OCI-LY1 (cell line): ENCODE measurements at regions not wholly inside any gene's neighbourhood (a gene's known extent, or its start where the extent isn't known, plus 50 kb on each side); places are given as distances from the start of the nearest gene placed in this dataset.

Source experiments
- EZH2 ChIP-seq: fragments of 200-600 bp; sonication (generic), shearing (Covaris generic); IDR thresholded peaks from 2 replicates; pipeline ENCODE4 v1.8.0; 2017; ENCODE audit warnings: borderline replicate concordance, mixed run types, mild to moderate bottlenecking, antibody characterized with exemption, low read length, moderate library complexity, mixed read lengths
- TF ChIP-seq, protein P1 (sequence below): fragments of 200-600 bp; sonication (generic), shearing (Covaris generic); IDR thresholded peaks from 2 replicates; pipeline ENCODE4 v1.5.1; 2017; ENCODE audit warnings: mild to moderate bottlenecking, antibody characterized with exemption, low read length, moderate library complexity, mixed read lengths

DNA sequence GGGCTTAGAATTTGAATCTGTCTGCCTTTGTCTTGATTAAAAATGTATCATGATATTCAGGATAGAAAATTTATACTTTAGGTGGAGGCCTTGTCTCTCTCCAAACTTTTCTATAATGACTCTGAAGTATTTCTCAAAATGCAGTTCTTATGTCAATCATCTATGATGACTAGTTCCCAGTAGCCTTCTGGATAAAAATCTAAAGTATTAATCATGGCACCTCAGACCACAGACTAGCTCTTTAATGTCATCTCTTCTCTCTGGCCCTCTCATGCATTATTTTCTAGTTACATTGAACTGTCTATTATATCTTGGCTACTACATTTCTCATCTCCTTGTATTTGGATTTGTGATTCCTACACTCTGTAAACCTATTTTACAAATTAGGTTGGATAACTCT is 96.9 kb downstream of the ZPLD1 start:
- TF ChIP-seq, protein P1, sequence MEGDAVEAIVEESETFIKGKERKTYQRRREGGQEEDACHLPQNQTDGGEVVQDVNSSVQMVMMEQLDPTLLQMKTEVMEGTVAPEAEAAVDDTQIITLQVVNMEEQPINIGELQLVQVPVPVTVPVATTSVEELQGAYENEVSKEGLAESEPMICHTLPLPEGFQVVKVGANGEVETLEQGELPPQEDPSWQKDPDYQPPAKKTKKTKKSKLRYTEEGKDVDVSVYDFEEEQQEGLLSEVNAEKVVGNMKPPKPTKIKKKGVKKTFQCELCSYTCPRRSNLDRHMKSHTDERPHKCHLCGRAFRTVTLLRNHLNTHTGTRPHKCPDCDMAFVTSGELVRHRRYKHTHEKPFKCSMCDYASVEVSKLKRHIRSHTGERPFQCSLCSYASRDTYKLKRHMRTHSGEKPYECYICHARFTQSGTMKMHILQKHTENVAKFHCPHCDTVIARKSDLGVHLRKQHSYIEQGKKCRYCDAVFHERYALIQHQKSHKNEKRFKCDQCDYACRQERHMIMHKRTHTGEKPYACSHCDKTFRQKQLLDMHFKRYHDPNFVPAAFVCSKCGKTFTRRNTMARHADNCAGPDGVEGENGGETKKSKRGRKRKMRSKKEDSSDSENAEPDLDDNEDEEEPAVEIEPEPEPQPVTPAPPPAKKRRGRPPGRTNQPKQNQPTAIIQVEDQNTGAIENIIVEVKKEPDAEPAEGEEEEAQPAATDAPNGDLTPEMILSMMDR = no peak
- no peak for TF ChIP-seq EZH2
